Prostate gland (tissue), 2 donors: ENCODE measurements at regions not wholly inside any gene's neighbourhood (a gene's known extent, or its start where the extent isn't known, plus 50 kb on each side); places are given as distances from the start of the nearest gene placed in this dataset.

ENCODE experiments used
- DNase-seq: peaks from one replicate; pipeline ENCODE4 v3.0.0-alpha.2; 2019; ENCODE audit warnings: low spot score
- H3K27ac ChIP-seq, 2 donors: fragments of 200-600 bp; sonication (generic); 2 replicates each; pipeline ENCODE4 v1.5.1; 2017 to 2019
- H3K27me3 ChIP-seq: fragments of 200-600 bp; sonication (generic); replicated peaks from 2 replicates; pipeline ENCODE4 v1.5.1; 2019; ENCODE audit not compliant: insufficient read depth
- H3K36me3 ChIP-seq, 2 donors: fragments of 200-600 bp; sonication (generic); 1 replicate in 1 of 2; 2 replicates in 1 of 2; pipeline versions ENCODE4 v1.5.1 to v1.8.1; 2017 to 2019
- H3K4me1 ChIP-seq: fragments of 200-600 bp; sonication (generic); replicated peaks from 2 replicates; pipeline ENCODE4 v1.5.1; 2019
- H3K4me3 ChIP-seq, 2 donors: fragments of 200-600 bp; sonication (generic); 2 replicates each; pipeline ENCODE4 v1.5.1; 2017 to 2019
- H3K9me3 ChIP-seq: fragments of 200-600 bp; sonication (generic); 2 replicates; pipeline ENCODE4 v1.5.1; 2017
- CTCF ChIP-seq, 4 experiments: fragments of 200-600 bp in 2 of 4; fragments of 450-650 bp in 2 of 4; sonication (generic) in 2 of 4; IDR thresholded peaks; 1 replicate in 3 of 4; 2 replicates in 1 of 4; pipeline ENCODE4 v1.5.1; 2016 to 2019; ENCODE audit warnings: antibody characterized with exemption in 4 of 4, mild to moderate bottlenecking in 2 of 4, moderate library complexity in 2 of 4
- POLR2A ChIP-seq: fragments of 450-650 bp; IDR thresholded peaks from one replicate; pipeline ENCODE4 v1.6.1; 2016; ENCODE audit warnings: antibody characterized with exemption, mild to moderate bottlenecking
- POLR2AphosphoS5 ChIP-seq: sonication (generic); formaldehyde crosslinking; IDR thresholded peaks from one replicate; pipeline ENCODE4 v1.6.1; 2017; ENCODE audit warnings: antibody characterized with exemption
- WGBS: methylation state at CpG from one replicate; pipeline ENCODE4 v1.1.5; 2018; 5-methylcytosine and 5-hydroxymethylcytosine counted together
- intact Hi-C: fragments of 100-400 bp; cut with DNase I; formaldehyde crosslinking; loops from one replicate; pipeline ENCODE4 v1.14.2; 2022

- no peaks in the 10 kb centered on the region for H3K36me3 ChIP-seq
- WGBS, result 80% methylated on average over 9 of the region's 9 CpGs
Observed at GRCh38 chr20:19858466-19859371, 100.7 kb downstream of the RIN2 start.

GRCh38 chr20:19859444-19859843 lies 101.4 kb downstream of the RIN2 start:
- Histone ChIP-seq H3K4me3 (no peak overlapping the region), H3K27ac (no peak overlapping the region), H3K9me3 (no peaks in the 10 kb centered on the region), H3K4me1 (no peaks in the 10 kb centered on the region), H3K27me3 (no peaks in the 10 kb centered on the region), H3K36me3 (no peaks in the 10 kb centered on the region)
- intact Hi-C loops, result no loop called here
- no peak for DNase-seq
- 97% methylated on average over 3 of the region's 3 CpGs for WGBS
- no peak for TF ChIP-seq POLR2AphosphoS5
- TF ChIP-seq POLR2A, result no peak
- no peak for TF ChIP-seq CTCF (IDR thresholded peaks at IDR 0.05)

More at GRCh38 chr20:19858466-19859371, 100.7 kb downstream of the RIN2 start:
- Histone ChIP-seq H3K4me1 (no peaks in the 10 kb centered on the region), H3K27me3 (no peaks in the 10 kb centered on the region), H3K27ac (no peak overlapping the region), H3K9me3 (no peaks in the 10 kb centered on the region), H3K4me3 (no peak overlapping the region)
- DNase-seq, result no peak
- intact Hi-C loops, result no loop called here
- no peak for TF ChIP-seq POLR2AphosphoS5
- no peak for TF ChIP-seq POLR2A
- no peak for TF ChIP-seq CTCF (IDR thresholded peaks at IDR 0.05)

- H3K36me3 ChIP-seq, result no peaks in the 10 kb centered on the region
- DNase-seq, result no peak
- H3K27me3 ChIP-seq, result no peaks in the 10 kb centered on the region
- H3K27ac ChIP-seq, result no peak overlapping the region
- WGBS, result 76% methylated on average over 2 of the region's 2 CpGs
- H3K4me1 ChIP-seq, result no peaks in the 10 kb centered on the region
- TF ChIP-seq CTCF (IDR thresholded peaks at IDR 0.05), result no peak
- no peak for TF ChIP-seq POLR2AphosphoS5
- no peak for TF ChIP-seq POLR2A
- intact Hi-C loops, result no loop called here
- H3K9me3 ChIP-seq, result no peaks in the 10 kb centered on the region
- no peak overlapping the region for H3K4me3 ChIP-seq
Observed at GRCh38 chr20:19860737-19861136, 102.7 kb downstream of the RIN2 start.

GRCh38 chr20:19861147-19861759 lies 103.2 kb downstream of the RIN2 start:
- intact Hi-C loops, result no loop called here
- Histone ChIP-seq H3K27me3 (no peaks in the 10 kb centered on the region), H3K9me3 (no peaks in the 10 kb centered on the region), H3K27ac (no peak overlapping the region), H3K4me3 (no peak overlapping the region), H3K4me1 (no peaks in the 10 kb centered on the region), H3K36me3 (no peaks in the 10 kb centered on the region)
- DNase-seq, result no peak
- TF ChIP-seq CTCF (IDR thresholded peaks at IDR 0.05), result no peak
- WGBS, result 84% methylated on average over 6 of the region's 6 CpGs

- DNase-seq, result no peak
- H3K27me3 ChIP-seq, result no peaks in the 10 kb centered on the region
- WGBS, result 17% methylated on average over 3 of the region's 3 CpGs
- TF ChIP-seq CTCF (IDR thresholded peaks at IDR 0.05) (no peak), POLR2AphosphoS5 (no peak), POLR2A (no peak)
- H3K4me3 ChIP-seq, result no peak overlapping the region
- H3K9me3 ChIP-seq, result no peaks in the 10 kb centered on the region
- intact Hi-C loops, result no loop called here
- no peaks in the 10 kb centered on the region for H3K36me3 ChIP-seq
- no peaks in the 10 kb centered on the region for H3K4me1 ChIP-seq
- H3K27ac ChIP-seq, result no peak overlapping the region
Observed at GRCh38 chr20:19864130-19864529, 106.1 kb downstream of the RIN2 start.
